Breast epithelium (tissue), 4 donors: ENCODE measurements at regions not wholly inside any gene's neighbourhood (a gene's known extent, or its start where the extent isn't known, plus 50 kb on each side); places are given as distances from the start of the nearest gene placed in this dataset.

ENCODE experiments used
- DNase-seq, 2 donors: peaks; one replicate each; pipeline ENCODE4 v3.0.0-alpha.2; 2019; ENCODE audit warnings: low spot score in 2 of 2
- H3K27ac ChIP-seq, 2 donors: fragments of 200-600 bp; sonication (generic) in 1 of 2; one replicate each; pipeline ENCODE4 v1.5.1; 2016 to 2019; ENCODE audit warnings: mild to moderate bottlenecking in 1 of 2
- H3K27me3 ChIP-seq, 2 donors: fragments of 200-600 bp; sonication (generic) in 1 of 2; one replicate each; pipeline versions ENCODE4 v1.5.1 to v1.6.0; 2017 to 2019; ENCODE audit warnings: control low read depth in 1 of 2, mild to moderate bottlenecking in 1 of 2
- H3K36me3 ChIP-seq: fragments of 200-600 bp; one replicate; pipeline ENCODE4 v1.5.1; 2019
- H3K4me1 ChIP-seq, 2 donors: fragments of 200-600 bp; sonication (generic); one replicate each; pipeline ENCODE4 v1.5.1; 2016 to 2019; ENCODE audit warnings: control low read depth in 1 of 2
- H3K4me3 ChIP-seq, 3 donors: fragments of 200-600 bp; sonication (generic); 1 replicate in 2 of 3; 2 replicates in 1 of 3; pipeline ENCODE4 v1.5.1; 2016 to 2019; ENCODE audit warnings: mild to moderate bottlenecking in 3 of 3, moderate library complexity in 2 of 3
- H3K9me3 ChIP-seq, 2 donors: fragments of 200-600 bp; sonication (generic) in 1 of 2; one replicate each; pipeline ENCODE4 v1.5.1; 2016 to 2019; ENCODE audit warnings: control low read depth in 1 of 2
- CTCF ChIP-seq, 3 donors: fragments of 450-650 bp; IDR thresholded peaks; one replicate each; pipeline ENCODE4 v1.5.1; 2016 to 2017; ENCODE audit warnings: antibody characterized with exemption in 3 of 3, mild to moderate bottlenecking in 3 of 3, moderate library complexity in 3 of 3
- POLR2A ChIP-seq: fragments of 450-650 bp; IDR thresholded peaks from one replicate; pipeline ENCODE4 v1.6.1; 2016; ENCODE audit warnings: antibody characterized with exemption, mild to moderate bottlenecking, moderate library complexity
- POLR2AphosphoS5 ChIP-seq, 3 donors: sonication (generic); formaldehyde crosslinking; IDR thresholded peaks; one replicate each; pipeline ENCODE4 v1.6.1; 2017; ENCODE audit warnings: antibody characterized with exemption in 3 of 3
- intact Hi-C: fragments of 100-400 bp; cut with DNase I; formaldehyde crosslinking; loops from one replicate; pipeline ENCODE4 v1.15.1; 2023; ENCODE audit warnings: low total_unique reads

GRCh38 chr17:68711858-68712257 lies 110.7 kb upstream of the FAM20A start:
- intact Hi-C loops: loop anchor here (5.0 kb wide), 1 partner anchor 35 kb away; no protein-coding TSS in a partner anchor
- Histone ChIP-seq H3K36me3 (no peaks in the 10 kb centered on the region), H3K9me3 (no peaks in the 10 kb centered on the region), H3K27ac (peak overlapping the region; percentile 74 to 84), H3K4me3 (no peak overlapping the region), H3K4me1 (no peaks in the 10 kb centered on the region), H3K27me3 (no peaks in the 10 kb centered on the region)
- TF ChIP-seq CTCF (IDR thresholded peaks at IDR 0.05) (no peak), POLR2A (no peak), POLR2AphosphoS5 (IDR thresholded peaks at IDR 0.05) (no peak)
- DNase-seq: no peak

- intact Hi-C loops: loop anchor here (5.0 kb wide), 1 partner anchor 36 kb away; no protein-coding TSS in a partner anchor
- no peaks in the 10 kb centered on the region for H3K27me3 ChIP-seq
- H3K4me3 ChIP-seq: no peak overlapping the region
- H3K27ac ChIP-seq: peak overlapping the region; percentile 74 to 84
- DNase-seq: no peak
- H3K36me3 ChIP-seq: no peaks in the 10 kb centered on the region
- no peaks in the 10 kb centered on the region for H3K4me1 ChIP-seq
- no peak for TF ChIP-seq POLR2A
- no peak for TF ChIP-seq CTCF (IDR thresholded peaks at IDR 0.05)
- no peak for TF ChIP-seq POLR2AphosphoS5 (IDR thresholded peaks at IDR 0.05)
- H3K9me3 ChIP-seq: no peaks in the 10 kb centered on the region
Measured at GRCh38 chr17:68710976-68711375, 109.8 kb upstream of the FAM20A start.

- Histone ChIP-seq H3K27ac (peak overlapping the region; percentile 74 to 84), H3K4me3 (peak overlapping the region in 1 of 3 donors; percentile 46), H3K4me1 (no peaks in the 10 kb centered on the region), H3K36me3 (no peaks in the 10 kb centered on the region), H3K27me3 (no peaks in the 10 kb centered on the region), H3K9me3 (no peaks in the 10 kb centered on the region)
- no peak for DNase-seq
- TF ChIP-seq POLR2A (no peak), POLR2AphosphoS5 (IDR thresholded peaks at IDR 0.05) (peak in 1 of 3 donors; percentile 35), CTCF (IDR thresholded peaks at IDR 0.05) (no peak)
- intact Hi-C loops: loop anchor here (5.0 kb wide), 1 partner anchor 37 kb away; no protein-coding TSS in a partner anchor
Measured at GRCh38 chr17:68710035-68710780, 109.0 kb upstream of the FAM20A start.

- Histone ChIP-seq H3K4me3 (no peak overlapping the region), H3K36me3 (no peaks in the 10 kb centered on the region), H3K4me1 (no peaks in the 10 kb centered on the region), H3K27me3 (no peaks in the 10 kb centered on the region), H3K27ac (peak overlapping the region; percentile 17 to 84), H3K9me3 (no peaks in the 10 kb centered on the region)
- TF ChIP-seq CTCF (IDR thresholded peaks at IDR 0.05): no peak
- TF ChIP-seq POLR2AphosphoS5 (IDR thresholded peaks at IDR 0.05): no peak
- TF ChIP-seq POLR2A: no peak
- intact Hi-C loops: no loop called here
- DNase-seq: no peak
Measured at GRCh38 chr17:68709461-68709860, 108.3 kb upstream of the FAM20A start.

GRCh38 chr17:68707031-68707430 lies 105.9 kb upstream of the FAM20A start:
- Histone ChIP-seq H3K27ac (peak overlapping the region; percentile 40 to 79), H3K4me3 (no peak overlapping the region), H3K9me3 (no peaks in the 10 kb centered on the region), H3K27me3 (no peaks in the 10 kb centered on the region), H3K4me1 (no peaks in the 10 kb centered on the region), H3K36me3 (no peaks in the 10 kb centered on the region)
- DNase-seq: no peak
- intact Hi-C loops: no loop called here
- TF ChIP-seq POLR2AphosphoS5 (IDR thresholded peaks at IDR 0.05) (no peak), CTCF (IDR thresholded peaks at IDR 0.05) (no peak), POLR2A (no peak)
